ENCODE measurements at regions not wholly inside any gene's neighbourhood (a gene's known extent, or its start where the extent isn't known, plus 50 kb on each side); places are given as distances from the start of the nearest gene placed in this dataset.
A peak's percentile ranks its signal among the peaks of the same experiment; 100 is the strongest.

- no peak for TF ChIP-seq ZNF569 (CRISPR knock-in tag; IDR thresholded peaks at IDR 0.05; ENCODE audit: borderline replicate concordance)
- TF ChIP-seq TOE1 (CRISPR knock-in tag; IDR thresholded peaks at IDR 0.05) = peak; percentile 94; the same call in 1 of the 2 replicates
- TF ChIP-seq NR2F6 (IDR thresholded peaks at IDR 0.05) = peak; percentile 79
- peak; percentile 81 for TF ChIP-seq NR2F6 (CRISPR knock-in tag; IDR thresholded peaks at IDR 0.05)
- TF ChIP-seq, protein P1, sequence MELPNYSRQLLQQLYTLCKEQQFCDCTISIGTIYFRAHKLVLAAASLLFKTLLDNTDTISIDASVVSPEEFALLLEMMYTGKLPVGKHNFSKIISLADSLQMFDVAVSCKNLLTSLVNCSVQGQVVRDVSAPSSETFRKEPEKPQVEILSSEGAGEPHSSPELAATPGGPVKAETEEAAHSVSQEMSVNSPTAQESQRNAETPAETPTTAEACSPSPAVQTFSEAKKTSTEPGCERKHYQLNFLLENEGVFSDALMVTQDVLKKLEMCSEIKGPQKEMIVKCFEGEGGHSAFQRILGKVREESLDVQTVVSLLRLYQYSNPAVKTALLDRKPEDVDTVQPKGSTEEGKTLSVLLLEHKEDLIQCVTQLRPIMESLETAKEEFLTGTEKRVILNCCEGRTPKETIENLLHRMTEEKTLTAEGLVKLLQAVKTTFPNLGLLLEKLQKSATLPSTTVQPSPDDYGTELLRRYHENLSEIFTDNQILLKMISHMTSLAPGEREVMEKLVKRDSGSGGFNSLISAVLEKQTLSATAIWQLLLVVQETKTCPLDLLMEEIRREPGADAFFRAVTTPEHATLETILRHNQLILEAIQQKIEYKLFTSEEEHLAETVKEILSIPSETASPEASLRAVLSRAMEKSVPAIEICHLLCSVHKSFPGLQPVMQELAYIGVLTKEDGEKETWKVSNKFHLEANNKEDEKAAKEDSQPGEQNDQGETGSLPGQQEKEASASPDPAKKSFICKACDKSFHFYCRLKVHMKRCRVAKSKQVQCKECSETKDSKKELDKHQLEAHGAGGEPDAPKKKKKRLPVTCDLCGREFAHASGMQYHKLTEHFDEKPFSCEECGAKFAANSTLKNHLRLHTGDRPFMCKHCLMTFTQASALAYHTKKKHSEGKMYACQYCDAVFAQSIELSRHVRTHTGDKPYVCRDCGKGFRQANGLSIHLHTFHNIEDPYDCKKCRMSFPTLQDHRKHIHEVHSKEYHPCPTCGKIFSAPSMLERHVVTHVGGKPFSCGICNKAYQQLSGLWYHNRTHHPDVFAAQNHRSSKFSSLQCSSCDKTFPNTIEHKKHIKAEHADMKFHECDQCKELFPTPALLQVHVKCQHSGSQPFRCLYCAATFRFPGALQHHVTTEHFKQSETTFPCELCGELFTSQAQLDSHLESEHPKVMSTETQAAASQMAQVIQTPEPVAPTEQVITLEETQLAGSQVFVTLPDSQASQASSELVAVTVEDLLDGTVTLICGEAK (IDR thresholded peaks at IDR 0.05) = no peak
- TF ChIP-seq, protein P1 (CRISPR knock-in tag; IDR thresholded peaks at IDR 0.05) = peak; percentile 25; the same call in 1 of the 2 replicates
- no peak for TF ChIP-seq TERF1 (CRISPR knock-in tag; IDR thresholded peaks at IDR 0.05)
- TF ChIP-seq DNMT1 (CRISPR knock-in tag; IDR thresholded peaks at IDR 0.05) = no peak
- peak; percentile 14; the same call in 1 of the 2 replicates for TF ChIP-seq GABPB1 (CRISPR knock-in tag; IDR thresholded peaks at IDR 0.05)
- 0 out of 2 replicates have a peak, but pooled peaks have one; percentile 27 for TF ChIP-seq ZNF644 (CRISPR knock-in tag; IDR thresholded peaks at IDR 0.05; ENCODE audit: low read depth)
- peak; percentile 78 for TF ChIP-seq ATF1 (CRISPR knock-in tag; IDR thresholded peaks at IDR 0.05)
- TF ChIP-seq HNF4G (IDR thresholded peaks at IDR 0.05; ENCODE audit: borderline replicate concordance, low read depth, low read length) = peak; percentile 97
- TF ChIP-seq HNF4G (CRISPR knock-in tag; IDR thresholded peaks at IDR 0.05; ENCODE audit: borderline replicate concordance, low read depth) = peak; percentile 90; the same call in 1 of the 2 replicates
- TF ChIP-seq SMARCC2 (IDR thresholded peaks at IDR 0.05) = peak; percentile 50; the same call in 1 of the 2 replicates
- TF ChIP-seq BCL3 (CRISPR knock-in tag; IDR thresholded peaks at IDR 0.05) = no peak
- TF ChIP-seq TCF7 (IDR thresholded peaks at IDR 0.05; ENCODE audit: low read depth) = peak; percentile 79
- peak; percentile 73 for TF ChIP-seq TBX3 (IDR thresholded peaks at IDR 0.05; ENCODE audit: borderline replicate concordance)
- TF ChIP-seq PAF1 (CRISPR knock-in tag; IDR thresholded peaks at IDR 0.05) = no peak
- no peak for TF ChIP-seq FOXA1 (IDR thresholded peaks at IDR 0.05)
- no peak for TF ChIP-seq FOXA1 (CRISPR knock-in tag; IDR thresholded peaks at IDR 0.05)
- TF ChIP-seq SMARCE1 (IDR thresholded peaks at IDR 0.05; ENCODE audit: borderline replicate concordance) = no peak
Observed at GRCh38 chr1:229131243-229132105, 139.4 kb upstream of the RAB4A start (continued).

All from HepG2 (cell line).